WI38 (cell line): ENCODE measurements at regions not wholly inside any gene's neighbourhood (a gene's known extent, or its start where the extent isn't known, plus 50 kb on each side); places are given as distances from the start of the nearest gene placed in this dataset.

Experiments
- H3K4me3 ChIP-seq: 2 replicates; pipeline ENCODE4 v1.5.1; 2011; ENCODE audit warnings: low read depth, mild to moderate bottlenecking, control low read depth, low read length
- TF ChIP-seq, protein P1 (sequence below): IDR thresholded peaks from 2 replicates; pipeline ENCODE4 v1.5.1; 2012; ENCODE audit warnings: low read depth, mild to moderate bottlenecking, control low read depth, low read length

DNA sequence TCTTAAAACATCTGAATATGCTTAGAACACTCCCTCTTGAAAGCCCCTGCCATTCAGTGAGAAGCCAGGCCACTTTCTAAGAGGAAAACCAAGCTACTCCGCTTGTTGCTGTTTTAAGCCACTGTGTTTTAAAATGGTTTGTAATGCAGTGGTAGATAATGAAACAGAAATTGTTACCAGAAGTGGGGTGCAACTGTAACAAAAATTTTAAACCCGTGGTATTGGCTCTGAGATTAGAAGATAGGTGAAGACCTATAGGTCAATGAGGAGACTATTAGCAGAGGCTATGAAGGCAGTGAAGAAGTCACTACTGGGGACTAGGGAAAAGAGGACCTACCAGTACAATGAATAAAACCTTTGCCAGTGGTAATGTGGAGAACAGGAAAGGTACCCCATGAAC lies 266.5 kb downstream of the IRF8 start:
- no peak overlapping the region for H3K4me3 ChIP-seq
- TF ChIP-seq, protein P1, sequence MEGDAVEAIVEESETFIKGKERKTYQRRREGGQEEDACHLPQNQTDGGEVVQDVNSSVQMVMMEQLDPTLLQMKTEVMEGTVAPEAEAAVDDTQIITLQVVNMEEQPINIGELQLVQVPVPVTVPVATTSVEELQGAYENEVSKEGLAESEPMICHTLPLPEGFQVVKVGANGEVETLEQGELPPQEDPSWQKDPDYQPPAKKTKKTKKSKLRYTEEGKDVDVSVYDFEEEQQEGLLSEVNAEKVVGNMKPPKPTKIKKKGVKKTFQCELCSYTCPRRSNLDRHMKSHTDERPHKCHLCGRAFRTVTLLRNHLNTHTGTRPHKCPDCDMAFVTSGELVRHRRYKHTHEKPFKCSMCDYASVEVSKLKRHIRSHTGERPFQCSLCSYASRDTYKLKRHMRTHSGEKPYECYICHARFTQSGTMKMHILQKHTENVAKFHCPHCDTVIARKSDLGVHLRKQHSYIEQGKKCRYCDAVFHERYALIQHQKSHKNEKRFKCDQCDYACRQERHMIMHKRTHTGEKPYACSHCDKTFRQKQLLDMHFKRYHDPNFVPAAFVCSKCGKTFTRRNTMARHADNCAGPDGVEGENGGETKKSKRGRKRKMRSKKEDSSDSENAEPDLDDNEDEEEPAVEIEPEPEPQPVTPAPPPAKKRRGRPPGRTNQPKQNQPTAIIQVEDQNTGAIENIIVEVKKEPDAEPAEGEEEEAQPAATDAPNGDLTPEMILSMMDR, result no peak

DNA sequence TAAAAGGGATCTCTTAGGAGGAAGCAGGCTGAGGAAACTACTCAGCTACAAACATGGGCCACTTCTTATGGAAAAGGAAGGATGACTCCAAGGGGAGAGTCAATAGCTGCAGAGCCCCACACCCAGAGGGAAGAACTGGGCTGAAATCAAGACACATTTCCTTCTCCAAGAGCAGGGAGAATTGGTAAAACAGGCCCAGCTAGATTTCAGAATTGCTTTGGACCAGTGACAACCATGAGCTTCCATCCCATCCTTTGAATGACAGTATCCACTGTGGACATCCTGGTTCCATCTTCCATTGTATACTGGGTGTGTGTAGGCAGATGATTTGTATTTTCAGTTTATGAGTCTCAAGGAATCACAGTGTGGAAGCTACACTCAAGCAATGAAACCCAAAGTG lies 267.5 kb downstream of the IRF8 start:
- H3K4me3 ChIP-seq, result no peak overlapping the region
- TF ChIP-seq, protein P1, result no peak

DNA sequence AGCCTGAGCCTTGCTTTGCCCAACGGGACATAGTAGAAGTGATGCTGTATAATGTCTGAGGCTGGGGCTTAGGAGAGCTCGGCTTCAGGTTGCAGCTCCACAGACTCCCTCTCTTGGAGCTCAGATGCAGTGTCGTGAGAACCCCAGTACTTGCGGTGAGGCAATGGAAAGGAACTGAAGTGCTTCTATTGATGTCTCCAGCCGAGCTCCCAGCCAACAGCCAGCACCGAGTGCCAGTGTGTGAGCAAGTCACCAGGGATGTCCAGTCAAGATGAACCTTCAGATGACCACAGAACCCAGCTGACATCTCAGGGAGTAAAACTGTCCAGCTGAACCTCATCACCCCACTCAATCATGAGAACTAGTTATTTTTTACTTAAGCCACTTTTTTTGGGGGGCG lies 268.1 kb downstream of the IRF8 start:
- H3K4me3 ChIP-seq, result no peak overlapping the region
- TF ChIP-seq, protein P1, result no peak

DNA sequence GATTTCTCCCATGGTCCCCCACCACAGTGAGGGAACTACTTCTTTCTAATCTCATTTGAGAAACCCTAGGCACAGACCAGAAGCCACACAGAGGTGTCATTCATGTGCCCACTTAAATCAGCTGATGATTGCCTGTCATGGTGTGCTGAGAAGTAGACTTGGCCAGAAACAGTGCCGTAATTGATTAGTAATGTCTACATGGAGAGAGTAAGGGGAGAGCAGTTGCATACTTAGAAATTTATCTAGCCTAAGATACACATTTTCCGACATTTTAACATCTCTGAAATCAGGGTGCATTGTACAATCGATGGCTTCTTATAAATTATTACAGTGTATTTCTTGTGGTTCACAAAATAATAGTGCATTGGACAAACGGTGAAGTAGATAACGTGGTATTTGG lies 271.8 kb downstream of the IRF8 start:
- TF ChIP-seq, protein P1, result no peak
- H3K4me3 ChIP-seq, result 0 out of 2 replicates have a peak overlapping the region, but pooled peaks have one; percentile 6

DNA sequence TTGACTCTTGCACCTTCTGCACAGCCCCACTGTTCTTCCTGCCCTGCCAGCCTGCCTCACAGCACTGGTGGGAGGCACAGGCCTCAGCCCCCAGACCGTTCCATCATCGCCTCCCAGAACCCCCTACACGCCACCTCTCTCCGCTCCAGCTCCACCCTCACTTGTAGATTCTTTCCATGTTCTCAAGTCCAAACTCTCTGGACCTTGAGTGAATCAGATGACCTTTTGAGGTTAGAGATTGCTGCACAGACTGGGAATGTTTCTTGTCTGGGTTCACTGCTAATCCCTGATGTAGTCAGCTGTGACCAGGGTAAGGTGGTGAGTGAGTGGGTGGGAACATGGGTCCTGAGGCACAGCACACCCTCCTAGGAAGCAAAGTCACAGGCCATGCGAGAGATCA lies 272.4 kb downstream of the IRF8 start:
- TF ChIP-seq, protein P1, result no peak
- H3K4me3 ChIP-seq, result 0 out of 2 replicates have a peak overlapping the region, but pooled peaks have one; percentile 6

DNA sequence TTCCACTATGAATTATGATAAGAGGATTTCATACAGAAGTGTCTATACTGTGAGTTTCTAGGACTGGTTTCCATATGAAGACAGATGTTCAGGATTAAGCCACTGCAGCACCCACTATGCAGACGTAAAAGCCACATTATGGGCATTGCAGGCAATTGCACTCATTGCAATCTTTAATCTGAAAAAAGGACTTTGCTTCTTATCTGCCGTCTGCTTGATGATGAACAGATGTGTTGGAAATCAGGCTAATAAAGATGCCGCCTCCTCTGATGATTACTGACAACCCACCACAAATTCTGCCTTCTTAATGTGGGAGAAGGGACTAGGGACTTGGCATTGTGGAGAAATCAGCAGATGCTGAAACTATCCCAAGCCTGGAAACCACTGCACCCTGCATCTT lies 276.9 kb downstream of the IRF8 start:
- H3K4me3 ChIP-seq, result no peak overlapping the region
- TF ChIP-seq, protein P1, result no peak

DNA sequence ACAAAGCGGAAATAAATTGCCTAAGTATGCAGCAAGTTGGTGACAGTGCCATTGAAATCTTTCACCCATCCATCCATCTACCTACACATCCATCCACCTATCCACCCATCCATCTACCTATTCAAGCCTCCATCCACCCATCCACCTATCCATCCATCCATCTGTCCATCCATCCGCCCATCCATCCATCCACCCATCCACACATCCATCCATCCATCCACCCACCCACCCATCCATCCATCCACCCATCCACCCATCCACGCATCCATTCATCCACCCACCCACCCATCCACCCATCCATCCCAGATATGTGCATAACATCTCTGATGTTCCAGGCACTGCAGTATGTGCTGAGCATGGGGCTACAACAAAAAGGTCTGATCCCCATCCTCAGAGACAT lies 277.5 kb downstream of the IRF8 start:
- H3K4me3 ChIP-seq, result no peak overlapping the region
- TF ChIP-seq, protein P1, result no peak
